GM21619 (cell line): ENCODE measurements at regions not wholly inside any gene's neighbourhood (a gene's known extent, or its start where the extent isn't known, plus 50 kb on each side); places are given as distances from the start of the nearest gene placed in this dataset.

Experiments
- ATAC-seq: cut with Tn5 transposase; IDR thresholded peaks from one replicate; pipeline ENCODE4 v1.9.1; 2021; ENCODE audit not compliant: unreplicated experiment

DNA sequence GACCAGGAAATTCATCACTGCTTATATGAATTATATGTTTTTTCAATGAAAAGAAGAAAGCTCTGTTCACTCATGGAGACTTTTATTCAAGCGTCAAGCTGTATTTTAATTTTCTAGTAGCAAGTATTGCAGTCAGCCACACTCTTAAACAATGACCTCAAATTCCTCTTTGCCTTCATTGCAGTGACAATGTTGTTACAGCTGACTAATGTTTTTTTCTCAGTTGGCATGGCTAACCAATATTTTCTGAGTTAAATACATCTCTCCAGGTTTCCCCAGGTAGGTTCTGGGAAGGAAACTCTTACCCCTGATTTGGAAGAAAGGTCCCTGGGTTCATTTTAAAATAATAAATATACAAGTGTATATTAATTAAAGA, 241.5 kb downstream of the WDR11 start:
- ATAC-seq, result no peak

DNA sequence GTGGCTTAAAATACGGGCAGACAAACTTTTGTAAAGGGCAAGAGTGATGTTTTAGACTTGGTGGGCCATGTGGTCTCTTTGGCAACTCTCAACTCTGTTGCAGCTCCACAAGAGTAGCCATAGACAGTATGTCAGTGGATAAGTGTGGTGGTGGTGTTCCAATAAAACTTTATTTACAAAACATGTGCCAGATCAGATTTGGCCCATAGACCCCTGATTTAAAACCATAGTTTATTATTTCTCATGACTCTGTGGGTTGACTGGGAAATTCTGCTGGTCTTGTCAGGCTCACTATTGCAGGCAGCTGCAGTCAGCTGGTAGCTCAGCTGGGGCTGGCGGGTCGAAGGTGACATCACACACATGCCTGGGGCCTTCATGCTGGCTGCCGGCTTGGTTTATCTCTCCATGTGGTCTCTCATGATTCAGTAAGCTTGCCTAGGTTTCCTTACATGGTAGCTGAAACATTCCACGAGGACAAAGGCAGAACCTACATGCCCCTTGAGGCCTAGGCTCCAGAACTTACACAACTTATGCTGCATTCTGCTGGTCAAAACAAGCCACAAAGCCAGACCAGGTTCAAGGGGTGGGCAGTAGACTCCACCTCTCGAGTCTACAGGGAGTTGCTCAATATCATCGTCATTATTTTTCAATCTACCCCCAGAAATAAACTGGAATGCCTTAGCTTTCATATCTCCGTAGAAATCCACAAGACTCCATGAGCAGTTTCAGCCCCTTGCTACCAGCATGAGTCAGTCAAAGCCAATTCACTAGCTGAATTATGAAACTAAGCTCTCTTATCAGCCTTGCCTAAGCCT, 245.7 kb downstream of the WDR11 start:
- ATAC-seq, result no peak

DNA sequence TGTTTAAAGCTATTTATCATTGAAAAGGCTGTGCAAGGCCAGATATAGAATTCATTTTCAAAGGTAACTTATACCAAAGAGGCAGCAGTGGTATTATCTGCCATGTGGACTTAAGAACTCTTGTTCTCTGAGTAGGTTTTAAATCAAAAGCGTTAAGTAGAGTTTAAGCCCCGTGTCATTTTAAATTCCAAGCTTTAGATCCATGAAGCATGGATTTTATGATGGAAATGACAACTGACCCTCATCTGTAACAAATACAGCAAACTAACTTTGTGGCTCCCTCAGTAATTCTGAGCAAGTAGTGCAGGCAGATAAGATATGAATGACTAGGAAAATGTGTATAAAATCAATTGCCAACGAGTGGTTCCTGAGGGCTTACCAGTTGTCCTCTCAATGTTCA, 247.0 kb downstream of the WDR11 start:
- no peak for ATAC-seq

DNA sequence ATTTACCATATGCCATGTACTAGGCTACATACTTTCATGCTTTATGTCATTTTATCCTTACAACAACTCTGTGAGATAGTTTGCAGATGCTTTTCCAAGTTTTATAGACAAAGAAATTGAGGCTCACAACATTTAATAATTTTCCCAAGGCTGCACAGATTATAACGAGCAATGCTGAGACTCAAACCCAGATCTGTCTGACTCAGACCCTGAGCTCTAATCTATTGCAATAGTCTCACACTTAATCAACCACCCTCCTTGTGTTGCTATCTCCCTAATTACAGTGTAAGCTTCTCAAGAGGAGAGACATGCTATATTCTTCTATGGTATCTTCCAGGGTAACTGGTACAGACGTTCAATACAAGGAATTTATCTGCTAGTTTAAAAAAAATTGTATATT, 247.6 kb downstream of the WDR11 start:
- ATAC-seq, result no peak

DNA sequence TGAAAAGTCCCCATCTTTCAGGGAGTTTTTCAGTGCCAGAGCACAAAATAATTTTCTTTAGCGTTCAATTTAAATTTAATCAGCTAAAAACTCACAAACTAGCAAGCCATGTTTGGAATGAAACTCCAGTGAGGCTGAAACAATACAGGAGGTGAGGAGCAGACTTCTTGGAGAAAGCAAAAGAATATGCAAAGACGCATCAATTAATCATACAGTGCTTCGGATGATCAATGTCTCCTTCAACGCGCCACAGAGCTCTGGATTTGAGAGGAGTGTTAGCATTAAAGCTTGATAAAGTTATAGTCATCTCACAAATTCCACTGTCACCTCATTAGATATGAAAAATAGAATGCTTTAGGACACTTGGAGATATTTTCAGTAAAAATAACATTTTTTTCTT, 248.0 kb downstream of the WDR11 start:
- ATAC-seq, result no peak

DNA sequence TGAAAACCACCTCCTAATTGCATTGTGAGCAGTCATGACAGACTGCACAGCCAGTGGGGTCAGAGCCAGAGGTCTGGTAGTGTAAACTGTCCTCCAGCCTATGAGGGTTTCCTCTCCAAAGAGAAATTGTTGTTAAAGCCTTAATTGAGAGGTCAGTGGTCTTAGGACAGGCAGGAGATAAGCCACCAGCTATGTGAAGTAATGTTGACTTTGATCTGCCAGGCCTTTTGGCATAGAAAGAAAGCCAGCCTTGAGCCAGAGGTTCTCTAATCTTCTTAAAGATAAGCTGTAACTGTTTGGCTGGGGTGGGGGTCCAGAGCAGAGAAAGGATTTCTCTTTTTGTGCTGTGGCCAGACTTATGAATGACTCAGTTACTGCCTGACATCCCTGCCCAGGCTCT, 248.4 kb downstream of the WDR11 start:
- no peak for ATAC-seq

DNA sequence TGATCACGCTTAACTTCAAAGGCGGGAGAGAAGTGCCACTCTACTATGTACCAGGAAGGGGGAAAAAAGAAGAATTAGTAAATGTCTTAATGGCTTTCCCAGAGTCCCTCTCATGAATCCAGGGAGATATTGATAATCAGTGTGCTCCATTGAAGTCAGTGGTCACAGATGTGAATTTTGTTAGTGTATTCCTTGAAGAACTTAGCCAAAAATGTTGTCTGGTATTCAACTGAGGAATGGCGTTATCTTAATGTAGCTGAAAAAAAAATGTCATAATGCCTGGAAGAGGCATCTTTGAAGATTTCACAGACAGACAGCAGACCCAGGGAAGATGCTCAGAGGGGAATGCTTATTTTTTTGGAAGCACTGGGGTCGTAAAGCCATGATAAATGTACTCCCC, 250.4 kb downstream of the WDR11 start:
- no peak for ATAC-seq

DNA sequence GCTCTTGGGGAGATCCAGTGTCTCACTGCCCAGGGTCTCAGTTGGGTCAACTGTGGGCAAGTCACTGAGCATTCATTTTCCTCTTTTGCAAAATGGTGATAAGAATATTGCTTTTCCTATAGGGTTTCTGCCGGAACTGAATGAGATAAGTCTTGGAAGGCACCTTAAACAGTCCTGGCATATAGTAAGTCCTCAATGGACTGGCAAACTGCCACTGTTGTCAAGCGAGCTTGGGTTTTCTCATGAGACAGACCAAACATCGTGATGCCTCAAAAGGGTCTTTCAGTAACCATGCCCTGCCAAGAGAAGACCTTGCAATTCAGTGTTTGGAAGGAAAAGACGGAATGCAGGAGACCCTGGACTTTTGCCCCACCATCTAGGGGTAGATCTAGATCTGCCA, 251.5 kb downstream of the WDR11 start:
- no peak for ATAC-seq

DNA sequence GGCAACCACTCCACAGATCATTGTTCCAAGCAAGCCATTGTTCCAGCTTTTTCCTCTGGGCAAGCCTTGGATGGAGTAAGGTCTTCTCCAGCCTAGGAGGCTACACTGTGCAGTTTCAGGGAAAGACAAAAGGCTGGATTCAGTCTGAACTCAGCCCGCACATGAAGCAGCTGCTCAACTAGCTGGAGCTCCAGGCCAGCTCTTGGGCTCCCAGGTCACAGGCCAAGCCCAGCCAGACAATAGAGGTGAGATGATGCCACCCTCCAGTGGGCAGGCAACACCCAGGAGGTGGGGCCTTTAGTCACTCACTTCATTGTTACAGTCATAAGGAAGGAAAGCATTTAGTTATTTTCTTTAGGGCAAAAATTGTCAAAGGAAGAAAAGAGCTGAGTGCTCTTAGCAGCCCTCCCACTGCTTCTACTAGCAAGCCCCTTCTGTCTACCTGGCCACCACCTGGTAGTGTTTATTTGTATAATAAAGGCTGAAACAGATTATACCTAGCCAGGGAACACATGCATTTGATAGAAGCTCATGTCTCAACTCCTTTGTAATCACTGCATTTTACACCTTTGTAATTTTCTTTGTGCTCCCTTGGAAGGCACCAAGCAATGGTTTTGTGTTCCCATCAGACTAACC, 253.4 kb downstream of the WDR11 start:
- ATAC-seq, result no peak

DNA sequence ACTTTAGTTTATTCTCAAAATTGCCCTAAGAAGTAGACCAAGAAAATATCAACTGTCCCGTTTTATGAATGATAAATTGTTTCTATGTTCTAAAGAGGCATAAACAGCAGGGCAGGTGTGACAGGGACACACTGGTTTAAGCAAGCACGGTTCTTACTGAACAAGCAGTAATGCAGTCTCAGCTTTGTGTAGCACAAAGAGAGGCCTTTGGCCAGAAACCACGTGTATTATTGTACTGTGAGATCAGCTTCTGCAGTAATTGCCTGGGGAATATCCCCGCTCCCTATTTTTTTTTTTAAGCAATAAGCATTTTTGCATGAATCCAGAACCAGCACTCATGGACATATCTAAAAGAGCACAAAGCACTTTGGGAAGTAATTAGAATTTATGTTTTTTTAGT, 255.4 kb downstream of the WDR11 start:
- no peak for ATAC-seq

DNA sequence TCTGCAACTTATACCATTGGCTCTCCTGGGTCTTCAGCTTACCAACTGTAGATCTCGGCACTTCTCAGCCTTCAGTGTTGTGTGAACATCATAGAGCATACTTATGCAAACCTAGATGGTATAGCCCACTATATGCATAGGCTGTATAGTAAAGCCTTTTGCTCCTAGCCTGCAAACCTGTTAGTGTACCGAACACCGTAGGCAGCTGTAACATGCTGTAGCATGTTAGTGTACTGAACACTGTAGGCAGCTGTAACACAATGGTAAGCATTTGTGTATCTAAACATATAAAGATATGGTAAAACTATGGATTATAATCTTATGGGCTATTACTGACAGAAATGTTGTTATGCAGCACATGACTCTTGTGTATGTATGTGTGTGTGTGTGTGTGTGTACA, 256.9 kb downstream of the WDR11 start:
- no peak for ATAC-seq

DNA sequence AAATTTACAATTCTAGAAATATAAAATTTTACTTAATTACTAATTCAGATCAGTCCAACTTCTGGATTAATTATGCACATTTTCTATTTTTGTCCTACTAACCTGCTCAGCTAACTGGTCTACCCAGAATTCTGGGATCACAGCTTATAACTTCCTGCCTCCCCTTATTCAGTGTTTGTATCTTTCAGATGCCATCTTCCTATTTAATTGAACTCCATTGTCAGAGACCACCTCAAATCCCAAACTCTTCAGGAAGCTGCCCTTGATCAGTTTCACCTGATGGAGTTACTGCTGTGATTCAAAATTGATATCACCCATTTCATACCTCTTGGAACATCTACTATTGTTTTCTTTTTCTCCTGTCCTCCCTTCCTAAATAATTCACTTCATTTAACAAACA, 259.2 kb downstream of the WDR11 start:
- no peak for ATAC-seq

DNA sequence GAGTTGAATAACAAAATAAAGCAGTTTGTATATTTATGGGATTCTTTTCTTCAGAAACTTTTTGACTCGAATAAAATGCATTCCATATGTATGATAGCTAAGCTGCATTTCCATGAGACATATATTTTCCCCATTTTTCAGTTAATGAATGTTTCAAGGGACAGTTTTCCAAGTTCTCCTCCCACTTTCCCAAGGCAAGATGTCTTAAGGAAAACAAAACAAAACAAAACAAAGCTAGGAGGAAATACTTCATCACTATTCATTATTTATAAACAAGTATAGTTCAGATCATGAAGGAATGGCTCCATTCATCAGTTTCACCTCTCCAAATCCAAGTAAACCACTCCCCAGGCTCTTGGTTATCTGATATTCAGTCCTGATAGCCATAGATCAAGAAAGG, 261.0 kb downstream of the WDR11 start:
- ATAC-seq, result no peak

DNA sequence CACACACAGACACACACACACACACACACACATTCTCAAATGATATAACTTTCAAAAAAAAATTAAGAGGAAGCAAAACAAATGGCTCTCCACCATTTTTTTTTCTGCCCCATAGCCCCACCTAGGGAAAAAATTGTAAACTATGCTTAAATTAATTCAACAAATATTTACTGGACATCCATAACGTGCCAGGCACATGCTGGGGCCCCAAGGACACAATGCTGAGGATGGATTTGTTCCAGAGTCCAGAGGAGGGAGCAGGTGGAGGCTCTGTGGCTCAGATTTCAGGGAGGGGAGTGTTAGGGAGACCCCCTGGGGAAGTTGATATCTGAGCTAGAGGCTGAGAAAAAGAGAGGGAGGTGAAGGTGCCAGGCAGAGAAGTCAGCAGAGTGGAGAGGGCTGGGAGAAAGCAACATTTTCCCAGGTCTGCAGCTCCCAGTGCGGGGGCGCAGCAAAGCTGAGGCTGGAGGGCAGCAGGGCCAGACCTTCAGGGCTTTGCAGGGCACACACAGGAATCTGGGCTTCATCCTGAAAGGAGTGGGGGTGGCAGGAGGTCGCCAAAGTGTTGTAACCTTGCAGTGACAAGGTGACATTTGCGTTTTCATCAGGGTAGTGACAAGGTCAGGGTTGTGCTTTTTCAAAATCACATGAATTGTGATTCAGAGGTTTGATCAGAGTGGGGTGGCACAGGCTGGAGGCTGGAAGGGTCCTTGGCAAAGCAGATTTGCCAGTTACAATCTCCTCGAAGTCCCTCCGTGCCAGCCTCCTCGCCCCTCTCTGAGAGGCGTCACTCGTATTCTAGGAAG, 261.6 kb downstream of the WDR11 start:
- no peak for ATAC-seq

DNA sequence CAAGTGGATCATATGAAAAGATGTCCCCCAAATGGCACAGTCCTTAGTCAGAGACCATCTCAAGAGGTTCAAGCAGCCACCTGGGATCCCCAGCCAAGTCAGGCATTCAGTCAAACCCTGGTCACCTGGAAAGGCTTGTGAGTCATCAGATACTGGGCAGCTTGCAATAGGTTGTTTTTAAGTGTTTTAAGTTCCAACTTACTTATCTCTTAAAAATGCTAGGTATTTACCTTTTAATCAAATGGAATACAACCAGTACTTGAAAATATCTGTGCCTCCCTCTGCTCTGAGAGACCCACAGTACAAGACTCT, 262.2 kb downstream of the WDR11 start:
- ATAC-seq, result no peak

DNA sequence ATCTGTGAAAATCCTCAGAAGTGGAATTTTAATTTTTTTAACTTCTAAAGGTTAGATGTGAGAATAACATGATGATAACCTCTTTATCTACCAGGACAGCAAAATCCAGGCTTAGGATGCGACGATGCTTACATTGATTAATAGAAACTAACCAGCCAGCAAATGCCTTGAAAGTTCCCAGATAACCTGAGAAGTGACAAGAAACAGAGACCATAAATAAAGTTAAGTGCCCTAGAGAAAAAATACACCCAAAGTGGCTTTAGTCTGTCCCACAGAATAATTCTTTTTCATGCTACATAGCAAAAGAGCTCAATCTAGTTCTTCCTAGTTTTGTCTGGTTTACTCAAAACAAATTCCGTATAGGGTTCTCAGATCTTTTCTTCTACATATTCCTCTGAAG, 262.7 kb downstream of the WDR11 start:
- ATAC-seq, result no peak

DNA sequence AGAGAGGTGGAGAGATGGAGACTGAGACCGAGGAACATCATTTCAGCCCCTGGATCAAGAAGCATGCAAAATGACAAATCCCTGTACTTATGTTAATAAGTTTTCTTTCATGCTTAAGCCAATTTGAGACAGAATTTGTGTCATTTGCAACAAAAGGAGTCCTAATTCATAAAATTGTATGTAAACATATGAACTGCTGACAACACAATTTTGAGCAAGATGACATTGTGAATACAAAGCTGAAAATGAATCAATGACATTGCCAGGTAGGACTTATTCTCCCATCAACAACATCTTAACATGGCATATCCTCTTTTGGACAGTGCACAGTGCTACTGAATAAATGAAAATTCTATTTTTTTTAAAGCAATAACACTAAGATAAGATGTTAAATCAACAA, 264.0 kb downstream of the WDR11 start:
- ATAC-seq, result no peak

DNA sequence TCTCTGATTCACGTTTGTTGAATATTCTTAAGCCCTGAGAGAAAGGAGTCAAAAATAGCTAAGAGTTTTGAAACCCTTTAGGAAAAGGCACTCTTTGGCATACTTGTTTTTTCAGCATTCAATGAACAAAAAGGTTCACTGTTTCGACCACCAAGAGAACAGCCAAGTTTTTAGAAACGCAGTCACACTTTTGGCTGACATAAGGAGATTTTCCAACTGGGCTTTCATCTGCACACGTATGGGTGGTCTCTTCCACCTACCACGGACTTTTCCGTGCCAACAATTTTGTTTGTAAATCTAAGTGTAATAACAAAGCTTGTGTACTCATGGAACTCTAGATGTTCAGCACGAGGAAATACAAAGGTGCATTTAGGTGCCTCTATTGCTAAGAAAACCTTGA, 270.3 kb downstream of the WDR11 start:
- ATAC-seq, result no peak

DNA sequence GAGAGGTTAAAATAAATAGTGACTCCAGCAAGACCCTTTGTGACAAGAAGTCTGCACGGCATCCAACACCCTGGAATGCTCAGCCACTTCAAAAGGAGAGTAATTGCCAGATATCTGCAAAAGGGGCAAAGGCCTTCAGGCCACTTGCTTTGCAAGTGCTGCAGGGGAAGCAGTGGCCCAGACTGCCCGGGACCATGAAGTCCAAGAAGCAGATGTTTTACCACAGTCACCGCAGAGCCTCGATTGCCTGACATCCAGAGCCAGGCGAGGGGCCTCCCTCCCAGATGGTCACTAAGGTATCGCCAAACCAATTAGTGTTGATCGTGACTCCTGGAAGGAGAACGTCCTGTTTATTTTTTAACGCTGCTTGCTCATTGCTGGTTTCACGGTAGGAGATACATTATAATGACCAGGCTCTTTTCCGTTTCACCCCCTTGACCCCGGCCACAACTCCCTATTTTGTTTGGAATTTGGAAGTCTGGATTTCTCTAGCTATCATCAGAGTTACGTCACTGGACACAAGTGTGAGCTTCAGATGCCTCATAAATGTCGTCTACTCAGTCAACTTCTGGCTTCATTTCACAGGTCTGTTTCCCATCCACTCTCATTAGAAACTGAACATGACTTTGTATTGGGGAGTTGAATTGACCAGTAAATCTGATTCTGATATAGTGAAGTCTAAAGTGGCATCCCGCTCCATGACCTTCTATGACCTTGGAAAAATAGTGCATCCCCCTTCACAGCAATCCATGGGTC, 276.2 kb downstream of the WDR11 start:
- no peak for ATAC-seq

DNA sequence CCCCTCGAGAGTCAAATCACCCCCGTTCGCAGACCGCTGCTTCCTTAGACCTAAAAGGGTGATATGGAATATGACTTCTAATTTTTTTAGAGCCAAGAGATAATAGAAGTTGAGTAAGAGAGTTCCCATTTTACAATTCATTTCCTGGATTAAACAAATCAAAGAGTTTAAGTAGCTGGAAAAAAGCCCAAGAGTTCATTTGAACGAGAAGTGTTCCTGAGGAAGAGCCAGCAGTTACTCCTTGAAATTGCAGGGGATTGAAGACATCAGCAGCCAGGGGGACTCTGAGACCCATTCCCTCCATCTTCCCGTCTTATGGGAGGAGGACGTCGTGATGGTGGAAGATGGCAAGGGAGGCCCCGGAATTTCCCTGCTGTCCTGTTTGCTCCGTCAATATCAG, 277.0 kb downstream of the WDR11 start:
- no peak for ATAC-seq

DNA sequence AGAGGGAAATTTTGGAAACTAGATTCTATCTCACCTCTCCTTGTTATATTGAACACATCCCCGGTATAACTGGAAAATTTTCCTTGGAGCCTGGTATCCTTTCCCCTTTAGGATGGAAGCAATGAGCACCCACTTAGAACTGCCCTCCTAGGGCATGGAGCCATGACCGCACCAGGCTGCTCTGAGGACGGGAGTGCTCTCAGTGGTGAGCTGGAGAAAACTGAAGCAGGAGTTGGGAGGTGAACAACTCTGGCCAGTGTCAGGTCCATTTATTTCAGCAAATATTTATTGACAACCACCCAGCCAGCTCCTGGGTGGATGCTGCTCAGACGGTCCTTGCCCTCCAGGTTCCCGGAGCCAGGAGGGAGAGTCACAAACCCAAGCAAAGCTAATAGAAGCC, 278.1 kb downstream of the WDR11 start:
- ATAC-seq, result no peak

DNA sequence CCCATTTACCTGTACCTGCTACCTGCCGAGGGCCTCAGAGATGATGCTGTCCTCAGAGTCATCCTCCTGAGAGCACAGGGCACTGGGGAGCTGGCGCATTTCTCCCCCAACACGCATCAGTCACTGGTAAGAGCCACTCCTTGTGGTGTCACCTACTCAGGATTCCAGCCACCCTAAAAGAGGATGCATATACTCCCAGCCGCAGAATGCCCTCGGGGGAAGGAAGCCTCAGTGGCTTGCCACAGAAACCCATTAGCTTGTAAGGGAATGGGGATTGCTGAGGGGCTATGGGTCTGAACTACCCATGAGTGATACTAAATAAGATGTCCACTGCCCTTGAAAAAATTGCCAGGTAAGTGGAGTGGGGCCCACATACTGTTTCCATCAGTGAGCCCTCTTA, 279.2 kb downstream of the WDR11 start:
- no peak for ATAC-seq
